HCT116 (cell line): ENCODE measurements at regions not wholly inside any gene's neighbourhood (a gene's known extent, or its start where the extent isn't known, plus 50 kb on each side); places are given as distances from the start of the nearest gene placed in this dataset.
"Not testable (repeated sequence)": the region's sequence is repeated elsewhere in the genome, so short reads cannot be mapped to it uniquely, and the experiment has no call there.

Experiments
- ATAC-seq: fragments of 200-7000 bp; cut with Tn5 transposase; 2 replicates; pipeline ENCODE4 v1.9.1; 2020; ENCODE audit warnings: mild to moderate bottlenecking, moderate library complexity
- BruUV-seq: library from RNA; stranded (reverse); fragments of 400-500 nt; replicated peaks from 2 replicates; lab custom pipeline; 2021; lab: Mats Ljungman, UMichigan
- CTCF ChIA-PET: fragments of 300-600 bp; sonication (Branson Sonifier 250); formaldehyde crosslinking; loops from one replicate; lab custom pipeline; 2021; ENCODE audit warnings: antibody characterized with exemption; lab: Charles Lee
- POLR2A ChIA-PET: fragments of 300-600, 350-600 bp; sonication (Branson Sonifier 250); formaldehyde crosslinking; loops from one replicate; lab custom pipeline; 2021; ENCODE audit warnings: antibody characterized with exemption; lab: Charles Lee
- RAD21 ChIA-PET, 2 experiments: fragments of 300-600 bp; sonication (Branson Sonifier 250); formaldehyde crosslinking; loops; one replicate each; lab custom pipeline; 2023; ENCODE audit warnings: low total read pairs in 2 of 2; ENCODE audit not compliant: uncharacterized antibody in 2 of 2, unreplicated experiment in 2 of 2, low non-redundant PET in 1 of 2; lab: Charles Lee
- DNase-seq: peaks from one replicate; pipeline ENCODE4 v3.0.0-alpha.2; 2010; ENCODE audit warnings: low read depth, low spot score
- H2AFZ ChIP-seq: fragments of 200-600 bp; shearing (Covaris generic), sonication (generic); 2 replicates; pipeline ENCODE4 v1.6.1; 2017; ENCODE audit warnings: low read depth, mixed run types, mixed read lengths, antibody characterized with exemption, low read length; ENCODE audit not compliant: poor library complexity, severe bottlenecking
- H3K27ac ChIP-seq: 2 replicates; pipeline ENCODE4 v1.5.1; 2012; ENCODE audit warnings: low read depth, low read length
- H3K27me3 ChIP-seq: fragments of 200-600 bp; sonication (generic); 2 replicates; pipeline ENCODE4 v1.6.1; 2016; ENCODE audit warnings: mixed run types, low read length, mixed read lengths; ENCODE audit not compliant: insufficient read depth
- H3K36me3 ChIP-seq, 2 experiments: fragments of 200-500 bp in 1 of 2; fragments of 200-600 bp in 1 of 2; sonication (Bioruptor generic) in 1 of 2; sonication (generic) in 1 of 2; 2 replicates each; pipeline versions ENCODE4 v1.5.1 to v1.6.1; 2014 to 2016; ENCODE audit warnings: low read length in 2 of 2, inconsistent platforms in 1 of 2, mixed read lengths in 1 of 2, mixed run types in 1 of 2; ENCODE audit not compliant: insufficient read depth in 2 of 2, control insufficient read depth in 1 of 2
- H3K4me1 ChIP-seq, 2 experiments: fragments of 200-600 bp in 1 of 2; sonication (generic) in 1 of 2; 2 replicates each; pipeline versions ENCODE4 v1.5.1 to v1.6.1; 2012 to 2017; ENCODE audit warnings: low read length in 2 of 2, inconsistent platforms in 1 of 2, mild to moderate bottlenecking in 1 of 2, mixed read lengths in 1 of 2, mixed run types in 1 of 2, moderate library complexity in 1 of 2; ENCODE audit not compliant: insufficient read depth in 2 of 2, control insufficient read depth in 1 of 2
- H3K4me2 ChIP-seq: fragments of 200-600 bp; sonication (generic); 2 replicates; pipeline ENCODE4 v1.6.1; 2017; ENCODE audit warnings: mixed run types, low read length, mixed read lengths
- H3K4me3 ChIP-seq, 2 experiments: fragments of 200-600 bp in 1 of 2; sonication (generic) in 1 of 2; replicated peaks in 1 of 2; 2 replicates each; pipeline ENCODE4 v1.5.1; 2011 to 2016; ENCODE audit warnings: low read length in 2 of 2, control low read depth in 1 of 2, low read depth in 1 of 2, mild to moderate bottlenecking in 1 of 2, mixed read lengths in 1 of 2, mixed run types in 1 of 2
- H3K79me2 ChIP-seq: fragments of 200-600 bp; sonication (generic); 2 replicates; pipeline ENCODE4 v1.6.1; 2017; ENCODE audit warnings: mild to moderate bottlenecking, mixed run types, low read length, moderate library complexity, mixed read lengths; ENCODE audit not compliant: insufficient read depth
- H3K9ac ChIP-seq: fragments of 200-600 bp; sonication (generic); 2 replicates; pipeline ENCODE4 v1.6.1; 2016; ENCODE audit warnings: low read length, mixed read lengths
- H3K9me2 ChIP-seq: fragments of 200-600 bp; sonication (generic), shearing (Covaris generic); 2 replicates; pipeline ENCODE4 v1.6.1; 2017; ENCODE audit warnings: mixed run types, mild to moderate bottlenecking, moderate library complexity; ENCODE audit not compliant: insufficient read depth
- H3K9me3 ChIP-seq, 2 experiments: fragments of 200-500 bp in 1 of 2; fragments of 200-600 bp in 1 of 2; sonication (Bioruptor generic) in 1 of 2; sonication (generic) in 1 of 2; 2 replicates each; pipeline ENCODE4 v1.6.1; 2014 to 2017; ENCODE audit warnings: low read length in 2 of 2, mixed read lengths in 2 of 2, inconsistent platforms in 1 of 2, low read depth in 1 of 2, mild to moderate bottlenecking in 1 of 2, mixed run types in 1 of 2, moderate library complexity in 1 of 2; ENCODE audit not compliant: control insufficient read depth in 1 of 2, insufficient read depth in 1 of 2
- H4K20me1 ChIP-seq: fragments of 200-600 bp; sonication (generic), shearing (Covaris generic); 2 replicates; pipeline ENCODE4 v1.6.1; 2017; ENCODE audit warnings: mixed run types, mild to moderate bottlenecking, moderate library complexity; ENCODE audit not compliant: insufficient read depth
- CBX3 ChIP-seq: IDR thresholded peaks from 2 replicates; pipeline ENCODE4 v1.6.1; 2012; ENCODE audit warnings: low read depth
- CEBPB ChIP-seq: IDR thresholded peaks from 2 replicates; pipeline ENCODE4 v1.6.1; 2012; ENCODE audit warnings: low read depth
- CTCF ChIP-seq, 3 experiments: fragments of 200-600 bp in 1 of 3; sonication (generic) in 1 of 3; IDR thresholded peaks in 2 of 3; conservative IDR thresholded peaks in 1 of 3; 2 replicates each; pipeline ENCODE4 v1.5.1; 2012 to 2017; ENCODE audit warnings: low read depth in 2 of 3, low read length in 2 of 3, antibody characterized with exemption in 1 of 3, borderline replicate concordance in 1 of 3, control low read depth in 1 of 3, mild to moderate bottlenecking in 1 of 3, mixed read lengths in 1 of 3, mixed run types in 1 of 3, moderate library complexity in 1 of 3; ENCODE audit not compliant: insufficient read depth in 1 of 3
- EGR1 ChIP-seq: IDR thresholded peaks from 2 replicates; pipeline ENCODE4 v1.6.1; 2012; ENCODE audit warnings: low read depth
- ELF1 ChIP-seq: IDR thresholded peaks from 2 replicates; pipeline ENCODE4 v1.6.1; 2012; ENCODE audit warnings: low read depth, borderline replicate concordance
- EZH2 ChIP-seq: fragments of 200-600 bp; sonication (generic); IDR thresholded peaks from 2 replicates; pipeline ENCODE4 v1.6.1; 2017; ENCODE audit warnings: antibody characterized with exemption, mixed run types
- EZH2phosphoT487 ChIP-seq: fragments of 200-600 bp; IDR thresholded peaks from 2 replicates; pipeline ENCODE4 v1.6.1; 2018; ENCODE audit warnings: antibody characterized with exemption, borderline replicate concordance
- FOSL1 ChIP-seq: IDR thresholded peaks from 2 replicates; pipeline ENCODE4 v1.6.1; 2012; ENCODE audit warnings: low read depth
- MAX ChIP-seq: IDR thresholded peaks from 2 replicates; pipeline ENCODE4 v1.6.1; 2012
- POLR2A ChIP-seq: IDR thresholded peaks from 2 replicates; pipeline ENCODE4 v1.7.0; 2011; ENCODE audit warnings: borderline replicate concordance; ENCODE audit not compliant: insufficient read depth, insufficient read length; ENCODE audit errors: extremely low read depth
- POLR2AphosphoS5 ChIP-seq: IDR thresholded peaks from 2 replicates; pipeline ENCODE4 v1.6.1; 2011; ENCODE audit warnings: mild to moderate bottlenecking, low read depth, low read length, moderate library complexity
- SRF ChIP-seq: IDR thresholded peaks from 2 replicates; pipeline ENCODE4 v1.6.1; 2012; ENCODE audit warnings: low read depth
- TCF7L2 ChIP-seq: IDR thresholded peaks from 2 replicates; pipeline ENCODE4 v1.7.0; 2011; ENCODE audit warnings: borderline replicate concordance, inconsistent platforms; ENCODE audit not compliant: insufficient read depth, insufficient read length; ENCODE audit errors: extremely low read depth
- ZBTB33 ChIP-seq: IDR thresholded peaks from 2 replicates; pipeline ENCODE4 v1.6.1; 2011; ENCODE audit warnings: mild to moderate bottlenecking, low read length, moderate library complexity; ENCODE audit not compliant: insufficient replicate concordance; ENCODE audit errors: extremely low read depth
- ZFX ChIP-seq: fragments of 450-650 bp; IDR thresholded peaks from 2 replicates; pipeline ENCODE4 v1.6.1; 2017
- ZNF274 ChIP-seq: fragments of 200-500 bp; sonication (Bioruptor generic); IDR thresholded peaks from 2 replicates; pipeline ENCODE4 v1.6.1; 2014; ENCODE audit warnings: mild to moderate bottlenecking, low read depth, low read length, inconsistent platforms
- intact Hi-C: fragments of 100-400 bp; cut with micrococcal nuclease; formaldehyde crosslinking; loops from 2 replicates; pipeline ENCODE4 v1.10.0; 2022

- Histone ChIP-seq H4K20me1 (no peaks in the 10 kb centered on the region), H3K9ac (no peak overlapping the region), H3K9me2 (no peaks in the 10 kb centered on the region), H3K4me3 (no peak overlapping the region), H2AFZ (no peak overlapping the region), H3K4me1 (no peaks in the 10 kb centered on the region), H3K9me3 (no peaks in the 10 kb centered on the region), H3K27ac (no peak overlapping the region), H3K79me2 (no peaks in the 10 kb centered on the region)
- intact Hi-C loops: no loop called here
- no TSS peak for BruUV-seq
- POLR2A ChIA-PET: no interaction called here
- DNase-seq: no peak
- ATAC-seq: no peak
- RAD21 ChIA-PET: no interaction called here
- CTCF ChIA-PET: no interaction called here
- no peak for TF ChIP-seq POLR2AphosphoS5
- TF ChIP-seq ZNF274: no peak
- no peak for TF ChIP-seq SRF
- no peak for TF ChIP-seq FOSL1
- TF ChIP-seq CTCF (IDR thresholded peaks at IDR 0.05 in 2 of 3, conservative IDR thresholded peaks at IDR 0.05 in 1 of 3; ENCODE audit: borderline replicate concordance in 1 of 3, insufficient read depth in 1 of 3, low read depth in 2 of 3, low read length in 2 of 3): no peak
- no peak for TF ChIP-seq ZBTB33
- no peak for TF ChIP-seq EZH2
- TF ChIP-seq CBX3: no peak
- no peak for TF ChIP-seq CEBPB
- TF ChIP-seq TCF7L2: no peak
- no peak for TF ChIP-seq MAX
- no peak for TF ChIP-seq POLR2A
- TF ChIP-seq ELF1: no peak
- TF ChIP-seq EGR1: no peak
- no peak for TF ChIP-seq ZFX
- TF ChIP-seq EZH2phosphoT487: no peak
- TF ChIP-seq, all 23 proteins: peak for 0
- no peaks in the 10 kb centered on the region for H3K27me3 ChIP-seq
- H3K36me3 ChIP-seq: no peaks in the 10 kb centered on the region
- no peak overlapping the region for H3K4me2 ChIP-seq
Measured at GRCh38 chr6:140784573-140784972, 1348.2 kb upstream of the GJE1 start.

GRCh38 chr6:140783504-140783903, 1349.2 kb upstream of the GJE1 start:
- BruUV-seq, H3K4me1 ChIP-seq, H3K4me3 ChIP-seq, ATAC-seq, H3K9me2 ChIP-seq, POLR2A ChIA-PET, H3K9me3 ChIP-seq, intact Hi-C loops, H3K9ac ChIP-seq, H3K27ac ChIP-seq, CTCF ChIA-PET, H3K27me3 ChIP-seq, DNase-seq, H3K36me3 ChIP-seq, RAD21 ChIA-PET, H4K20me1 ChIP-seq, H3K4me2 ChIP-seq, H3K79me2 ChIP-seq, H2AFZ ChIP-seq: not testable (repeated sequence)
